ENCODE measurements at regions not wholly inside any gene's neighbourhood (a gene's known extent, or its start where the extent isn't known, plus 50 kb on each side); places are given as distances from the start of the nearest gene placed in this dataset.
"Not testable (repeated sequence)": the region's sequence is repeated elsewhere in the genome, so short reads cannot be mapped to it uniquely, and the experiment has no call there.

DNA sequence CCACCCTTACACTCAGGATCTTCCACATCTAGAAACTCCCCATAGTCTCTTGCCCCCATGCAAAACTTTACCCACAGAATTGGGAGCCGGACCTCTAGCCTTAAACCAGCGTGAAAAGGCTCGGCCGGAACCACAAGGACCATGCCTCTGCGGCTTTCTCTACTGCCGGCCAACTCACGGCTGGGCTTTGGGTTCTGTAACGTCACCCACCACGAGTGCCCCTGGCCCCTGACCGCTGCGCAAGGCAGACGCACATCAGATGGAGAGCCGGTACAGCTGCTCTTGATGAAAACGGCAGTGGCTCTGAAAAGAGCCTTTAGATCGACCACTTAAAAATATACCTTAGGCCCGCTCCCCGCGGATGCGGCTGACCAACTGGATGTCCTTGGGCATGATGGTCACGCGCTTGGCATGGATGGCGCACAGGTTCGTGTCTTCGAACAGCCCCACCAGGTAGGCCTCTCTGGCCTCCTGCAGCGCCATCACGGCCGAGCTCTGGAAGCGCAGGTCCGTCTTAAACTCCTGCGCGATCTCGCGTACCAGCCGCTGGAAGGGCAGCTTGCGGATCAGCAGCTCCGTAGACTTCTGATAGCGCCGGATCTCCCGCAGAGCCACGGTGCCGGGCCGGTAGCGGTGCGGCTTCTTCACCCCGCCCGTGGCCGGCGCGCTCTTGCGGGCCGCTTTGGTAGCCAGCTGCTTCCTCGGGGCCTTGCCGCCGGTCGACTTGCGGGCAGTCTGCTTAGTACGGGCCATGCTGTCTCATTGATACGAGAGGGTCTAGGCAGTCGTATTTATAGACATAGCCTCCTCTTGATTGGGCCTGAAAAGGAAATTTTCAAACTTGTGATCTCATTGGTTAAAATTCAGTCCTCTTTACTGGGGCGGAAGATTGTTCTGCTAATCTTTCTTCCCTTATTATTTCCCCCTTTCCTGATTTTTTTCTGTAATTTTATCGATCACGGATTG lies 66.3 kb downstream of the FAM72C start:
- DNase-seq = peak in 40 of 42 donors; percentile 5 to 65 (median 34)
- intact Hi-C loops (cut with DNase I) = not testable (repeated sequence)

DNA sequence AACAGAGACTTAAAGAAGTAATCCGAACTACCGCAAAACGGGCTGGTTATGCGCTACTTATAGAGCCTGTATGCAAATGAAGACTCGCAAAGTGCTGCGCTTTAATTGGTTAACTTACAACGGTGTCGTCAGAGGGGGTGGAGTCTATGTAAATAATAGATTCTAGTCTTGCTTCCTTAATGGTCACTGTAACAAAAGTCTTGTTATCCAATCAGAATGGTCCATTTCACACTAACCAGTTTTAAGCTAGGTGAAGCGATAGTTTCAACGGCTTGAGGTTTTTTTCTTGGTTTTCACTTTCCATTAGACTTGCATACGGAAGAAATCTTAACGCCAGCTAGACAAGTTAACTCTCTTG lies 67.2 kb downstream of the FAM72C start:
- intact Hi-C loops (cut with DNase I); DNase-seq: not testable (repeated sequence)

GRCh38 chr1:143903899-143904621 lies 67.7 kb downstream of the FAM72C start:
- peak; percentile 5 to 72 (median 44) for DNase-seq
- intact Hi-C loops (cut with DNase I) = not testable (repeated sequence)

DNA sequence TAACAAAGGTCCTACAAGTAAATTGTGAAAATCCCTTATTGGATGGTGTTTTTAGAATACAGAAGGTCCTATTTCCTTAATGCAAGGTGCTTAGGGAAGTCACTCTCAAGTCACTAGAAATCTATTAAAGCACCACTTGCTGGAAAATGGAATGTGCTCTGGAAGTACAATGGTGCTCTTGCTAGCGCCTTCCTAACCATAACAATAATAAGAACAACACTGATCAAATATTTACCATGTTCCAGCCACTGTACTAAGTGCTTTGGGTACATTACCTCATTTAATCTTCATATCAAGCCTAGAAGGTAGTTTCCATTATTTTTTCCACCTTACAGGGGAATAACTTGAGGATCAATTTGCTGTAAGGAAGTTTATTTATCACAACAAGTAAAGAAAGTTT lies 75.4 kb downstream of the FAM72C start:
- intact Hi-C loops (cut with DNase I); DNase-seq: not testable (repeated sequence)

DNA sequence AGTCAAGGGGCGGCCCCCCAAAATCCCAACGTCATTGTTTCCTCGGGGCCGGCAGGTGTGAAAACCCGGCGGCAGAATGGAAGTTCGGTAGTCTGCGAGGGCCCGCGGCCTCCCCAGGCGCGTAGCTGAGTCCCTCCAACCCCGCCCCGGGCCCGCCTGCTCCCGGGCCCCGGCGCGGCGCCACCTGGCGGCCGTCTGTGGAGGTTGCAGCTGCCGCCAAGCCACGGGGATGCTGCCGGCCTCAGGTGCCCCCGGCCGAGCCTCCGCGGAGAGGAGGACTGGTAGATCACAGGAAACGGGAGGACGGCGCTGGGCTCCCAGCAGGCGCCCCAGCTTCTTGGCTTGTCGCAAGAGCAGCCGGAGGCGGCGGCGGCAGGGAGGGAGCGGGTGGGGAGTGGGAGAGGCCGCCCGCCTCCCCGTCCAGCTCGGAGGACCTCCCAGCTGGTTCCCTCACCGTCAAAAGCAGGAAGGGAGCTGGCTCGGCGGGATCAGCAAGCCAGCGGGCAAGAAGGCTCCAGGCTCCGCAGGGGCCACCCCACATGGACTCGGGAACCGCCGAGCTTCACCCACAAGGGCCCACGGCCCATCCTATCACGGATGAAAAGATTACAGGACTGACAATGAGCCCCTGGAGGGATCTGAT lies 86.7 kb downstream of the FAM72C start:
- peak in 41 of 42 donors; percentile 28 to 87 (median 66) for DNase-seq
- intact Hi-C loops (cut with DNase I) = not testable (repeated sequence)

DNA sequence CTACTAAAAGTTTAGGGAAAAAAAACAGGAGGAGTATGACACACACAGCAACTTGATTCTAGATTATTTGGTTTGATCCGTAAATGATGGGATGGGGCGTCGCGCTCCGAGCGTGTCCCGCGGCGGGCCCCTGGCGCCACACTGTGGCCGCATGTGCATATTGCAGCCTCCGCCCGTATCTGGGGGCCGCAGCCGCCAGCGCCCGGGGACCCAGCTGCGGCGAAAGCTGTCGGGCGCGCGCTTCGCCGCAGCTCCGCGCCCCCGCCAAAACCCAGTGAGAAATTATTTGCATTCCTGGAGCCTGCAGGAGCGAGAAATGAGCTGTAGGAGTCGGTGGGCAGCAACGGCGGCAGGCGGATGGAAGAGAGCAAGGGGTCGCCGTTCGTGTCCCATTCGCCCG lies 87.3 kb downstream of the FAM72C start:
- intact Hi-C loops (cut with DNase I) = not testable (repeated sequence)
- DNase-seq = peak in 40 of 42 donors; percentile 5 to 79 (median 46)

- intact Hi-C loops (cut with DNase I) = not testable (repeated sequence)
- DNase-seq = peak in 7 of 42 donors; percentile 3 to 49 (median 9)
Observed at GRCh38 chr1:143879757-143880536, 91.8 kb downstream of the FAM72C start.

- DNase-seq; intact Hi-C loops (cut with DNase I): not testable (repeated sequence)
Observed at GRCh38 chr1:143875947-143876346, 95.8 kb downstream of the FAM72C start.

DNA sequence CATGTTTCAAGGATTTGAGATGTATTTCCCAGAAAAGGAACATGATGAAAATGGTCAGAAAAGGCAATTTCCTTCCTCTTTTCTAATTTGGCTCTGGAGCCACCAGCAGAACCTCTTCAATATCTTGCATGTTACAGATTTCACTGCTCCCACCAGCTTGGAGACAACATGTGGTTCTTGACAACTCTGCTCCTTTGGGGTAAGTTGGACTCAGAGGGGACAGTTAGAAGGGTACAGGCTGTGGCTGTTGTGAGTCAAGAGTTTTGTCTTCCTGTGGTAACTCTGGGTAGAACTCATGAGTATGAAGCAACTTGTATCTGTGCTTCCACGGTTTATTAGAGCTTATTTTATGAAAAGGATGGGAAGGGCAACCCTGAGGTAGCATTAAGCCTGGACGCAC lies 97.2 kb downstream of the FAM72C start:
- DNase-seq; intact Hi-C loops (cut with DNase I): not testable (repeated sequence)

DNA sequence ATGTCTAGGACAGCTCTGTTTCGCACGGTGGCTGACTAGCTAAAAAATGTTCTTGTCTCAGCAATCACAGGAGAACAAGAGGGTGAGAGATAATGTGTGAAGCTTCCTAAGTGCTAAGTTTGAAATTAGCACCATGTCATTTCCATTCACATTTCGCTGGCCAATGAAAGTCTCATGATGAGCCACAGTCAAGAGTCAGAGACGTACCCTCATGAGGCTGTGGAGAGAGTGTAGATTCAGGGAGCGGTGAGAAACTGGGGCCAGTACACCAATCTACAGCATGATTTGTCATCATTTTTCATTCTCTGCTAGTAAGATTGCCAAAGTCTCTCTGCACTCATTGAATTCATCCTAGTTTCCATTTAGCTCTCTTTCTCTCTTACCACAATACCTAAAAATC lies 98.1 kb downstream of the FAM72C start:
- intact Hi-C loops (cut with DNase I); DNase-seq: not testable (repeated sequence)

DNA sequence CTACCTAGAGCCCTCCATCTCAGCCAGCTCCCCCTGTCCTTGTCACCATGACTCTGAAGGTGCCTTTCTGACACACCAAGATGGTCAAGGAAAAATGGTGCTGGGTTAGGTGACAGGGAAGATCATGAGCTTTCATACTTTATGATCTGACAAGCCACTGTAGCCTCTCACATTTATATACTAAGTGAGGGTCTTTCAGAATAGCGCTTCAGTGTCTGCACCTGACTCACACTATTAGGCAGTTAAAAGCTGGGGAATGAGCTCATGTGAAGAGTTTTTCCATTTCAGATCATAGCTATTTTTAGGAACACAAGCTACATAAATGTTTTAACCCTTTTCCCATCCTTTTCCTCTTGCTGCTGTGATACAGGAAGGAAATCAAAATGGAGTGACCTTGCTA lies 101.4 kb downstream of the FAM72C start:
- DNase-seq; intact Hi-C loops (cut with DNase I): not testable (repeated sequence)

DNA sequence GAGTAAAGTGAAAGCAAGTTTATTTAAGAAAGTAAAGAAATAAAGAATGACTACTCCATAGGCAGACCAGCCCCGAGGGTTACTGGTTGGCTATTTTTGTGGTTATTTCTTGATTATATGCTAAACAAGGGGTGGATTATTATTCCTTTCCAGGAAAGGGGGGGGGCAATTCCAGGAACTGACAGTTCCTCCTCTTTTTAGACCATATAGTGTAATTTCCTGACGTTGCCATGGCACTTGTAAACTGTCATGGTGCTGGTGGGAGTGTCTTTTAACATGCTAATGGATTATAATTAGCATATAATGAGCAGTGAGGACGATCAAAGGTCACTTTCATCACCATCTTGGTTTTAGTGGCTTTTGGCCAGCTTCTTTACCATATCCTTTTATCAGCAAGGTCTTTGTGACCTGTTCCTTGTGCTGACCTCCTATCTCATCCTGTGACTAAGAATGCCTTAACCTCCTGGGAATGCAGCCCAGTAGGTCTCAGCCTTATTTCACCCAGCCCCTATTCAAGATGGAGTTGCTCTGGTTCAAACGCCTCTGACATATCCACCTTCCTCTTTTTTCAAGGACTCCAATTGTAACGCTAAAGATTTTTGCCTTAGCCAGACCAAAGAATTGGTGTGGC lies 104.1 kb downstream of the FAM72C start:
- intact Hi-C loops (cut with DNase I); DNase-seq: not testable (repeated sequence)

DNA sequence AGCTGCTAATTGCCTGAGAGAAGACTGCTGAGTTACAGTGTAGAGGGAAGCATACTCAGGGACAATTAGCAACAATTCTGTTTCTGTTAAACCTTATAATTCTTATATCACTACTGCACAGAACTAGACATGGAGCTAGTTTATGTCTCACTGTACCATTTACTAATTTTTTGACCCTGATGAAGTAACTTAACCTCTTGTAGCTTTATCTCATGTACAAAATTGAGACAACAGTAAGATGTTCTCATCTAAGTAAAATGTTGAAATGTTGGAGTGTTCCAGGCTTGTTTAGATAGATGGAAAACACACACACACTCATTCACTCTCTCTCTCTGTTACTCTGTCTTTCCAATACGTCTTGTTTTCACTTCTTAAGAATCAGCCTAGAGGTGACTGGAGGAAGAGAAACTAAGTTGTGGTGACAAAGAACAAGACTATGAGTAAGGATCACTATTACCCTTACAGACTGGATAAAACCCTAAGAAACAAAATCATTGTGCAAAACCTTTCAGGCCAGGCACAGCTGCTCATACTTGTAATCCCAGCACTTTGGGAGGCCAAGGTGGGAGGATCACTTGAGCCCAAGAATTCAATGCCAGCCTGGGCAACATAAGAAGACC lies 107.8 kb downstream of the FAM72C start:
- DNase-seq; intact Hi-C loops (cut with DNase I): not testable (repeated sequence)

DNA sequence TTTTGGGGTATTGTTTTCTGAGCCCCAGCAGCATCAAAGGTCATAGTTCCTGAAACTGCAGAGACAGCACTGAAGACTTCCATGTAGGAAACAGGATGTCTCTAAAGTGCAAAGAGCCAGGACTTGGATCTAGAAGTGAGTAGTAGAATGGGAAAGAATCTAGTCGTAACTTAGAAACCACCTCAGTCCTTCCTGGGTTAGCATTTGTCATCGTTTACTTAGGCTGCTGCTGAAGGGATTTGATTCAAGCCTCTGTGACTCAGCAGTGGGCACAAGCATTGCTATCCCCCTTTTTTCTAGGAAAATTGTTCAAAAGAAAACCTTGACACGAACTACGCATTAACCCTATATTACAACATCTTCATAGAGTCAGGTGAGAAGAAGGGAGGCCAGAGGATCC lies 109.1 kb downstream of the FAM72C start:
- DNase-seq; intact Hi-C loops (cut with DNase I): not testable (repeated sequence)

DNA sequence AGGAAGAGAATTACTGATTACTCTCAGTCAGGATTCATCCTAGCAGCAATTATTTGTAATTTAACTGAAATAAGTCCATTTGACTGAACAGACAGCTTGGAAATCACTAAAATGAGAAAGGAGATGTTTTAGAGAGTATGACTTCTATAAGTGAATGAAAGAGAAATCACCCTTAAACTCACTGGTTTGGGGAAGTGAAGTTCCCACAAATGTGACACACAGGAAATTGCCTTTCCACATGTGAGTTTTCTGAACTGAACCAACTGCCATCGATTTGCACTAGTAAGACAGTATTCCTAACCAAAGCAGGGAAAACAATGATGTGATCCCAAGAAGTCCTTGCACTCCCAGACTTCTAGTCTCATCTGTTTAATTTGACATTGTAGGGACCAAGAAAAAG lies 110.5 kb downstream of the FAM72C start:
- intact Hi-C loops (cut with DNase I); DNase-seq: not testable (repeated sequence)

- DNase-seq; intact Hi-C loops (cut with DNase I): not testable (repeated sequence)
Observed at GRCh38 chr1:143855867-143856266, 115.9 kb downstream of the FAM72C start.

DNA sequence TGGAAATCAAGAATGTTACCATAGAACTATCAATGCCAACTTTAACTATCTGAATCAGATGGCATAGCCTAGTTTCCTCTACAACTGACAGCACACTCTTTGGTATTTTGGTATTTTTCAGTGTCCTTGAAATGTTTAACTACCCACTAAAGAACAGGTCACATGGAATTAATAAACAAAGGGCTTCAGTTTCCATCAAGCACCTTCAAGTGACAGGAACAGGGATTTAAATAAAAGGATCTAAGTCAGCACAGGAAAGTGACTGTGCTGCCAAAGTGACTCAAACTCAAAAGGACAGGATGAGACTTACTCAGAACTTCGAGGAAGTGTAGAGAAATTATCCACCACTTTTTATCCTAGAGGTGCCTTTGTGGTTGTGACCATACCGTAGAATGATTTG lies 117.7 kb downstream of the FAM72C start:
- intact Hi-C loops (cut with DNase I); DNase-seq: not testable (repeated sequence)

GRCh38 chr1:143850637-143851036 lies 121.1 kb downstream of the FAM72C start:
- DNase-seq; intact Hi-C loops (cut with DNase I): not testable (repeated sequence)

Data from head of caudate nucleus (tissue), 42 donors.